ENCODE measurements at regions not wholly inside any gene's neighbourhood (a gene's known extent, or its start where the extent isn't known, plus 50 kb on each side); places are given as distances from the start of the nearest gene placed in this dataset.

- no peak for TF ChIP-seq CTCF (IDR thresholded peaks at IDR 0.05; ENCODE audit: unreplicated experiment)
- no peak overlapping the region for H3K4me3 Mint-ChIP-seq (ENCODE audit: low read depth, unreplicated experiment)
- no peaks in the 10 kb centered on the region for H3K36me3 Mint-ChIP-seq (ENCODE audit: insufficient read depth, unreplicated experiment)
- CTCF ChIA-PET = interaction anchor here (1.8 kb wide), 1 partner anchor 9 kb away, joined by 5 read pairs; no protein-coding TSS in a partner anchor
- BruUV-seq (replicated peaks) = no TSS peak
- H3K27ac Mint-ChIP-seq (ENCODE audit: unreplicated experiment) = no peak overlapping the region
- no peak for DNase-seq
- no peaks in the 10 kb centered on the region for H3K4me1 Mint-ChIP-seq (ENCODE audit: low read depth, unreplicated experiment)
- no peaks in the 10 kb centered on the region for H3K27me3 Mint-ChIP-seq (ENCODE audit: unreplicated experiment)
- intact Hi-C loops (cut with micrococcal nuclease; ENCODE audit: unreplicated experiment) = no loop called here
- peaks cover 3% of the 10 kb centered on the region for H3K9me3 Mint-ChIP-seq (ENCODE audit: low read depth, unreplicated experiment)
These were observed 930.1 kb upstream of the NR2F2 start for GRCh38 chr15:95400428-95400827.

- intact Hi-C loops (cut with micrococcal nuclease; ENCODE audit: unreplicated experiment) = no loop called here
These were observed 928.9 kb upstream of the NR2F2 start for GRCh38 chr15:95401587-95401986.

GRCh38 chr15:95405447-95405846, 925.1 kb upstream of the NR2F2 start:
- no peak for TF ChIP-seq CTCF (IDR thresholded peaks at IDR 0.05; ENCODE audit: unreplicated experiment)
- no peaks in the 10 kb centered on the region for H3K36me3 Mint-ChIP-seq (ENCODE audit: insufficient read depth, unreplicated experiment)
- BruUV-seq (replicated peaks) = no TSS peak
- CTCF ChIA-PET = no interaction called here
- no peaks in the 10 kb centered on the region for H3K27me3 Mint-ChIP-seq (ENCODE audit: unreplicated experiment)
- DNase-seq = no peak
- H3K27ac Mint-ChIP-seq (ENCODE audit: unreplicated experiment) = no peak overlapping the region
- no peaks in the 10 kb centered on the region for H3K9me3 Mint-ChIP-seq (ENCODE audit: low read depth, unreplicated experiment)
- no peak overlapping the region for H3K4me3 Mint-ChIP-seq (ENCODE audit: low read depth, unreplicated experiment)
- H3K4me1 Mint-ChIP-seq (ENCODE audit: low read depth, unreplicated experiment) = peaks cover 7% of the 10 kb centered on the region
- intact Hi-C loops (cut with micrococcal nuclease; ENCODE audit: unreplicated experiment) = no loop called here

More at GRCh38 chr15:95401587-95401986, 928.9 kb upstream of the NR2F2 start:
- H3K36me3 Mint-ChIP-seq (ENCODE audit: insufficient read depth, unreplicated experiment) = no peaks in the 10 kb centered on the region
- TF ChIP-seq CTCF (IDR thresholded peaks at IDR 0.05; ENCODE audit: unreplicated experiment) = no peak
- BruUV-seq (replicated peaks) = no TSS peak
- CTCF ChIA-PET = no interaction called here
- DNase-seq = no peak
- H3K4me3 Mint-ChIP-seq (ENCODE audit: low read depth, unreplicated experiment) = no peak overlapping the region
- H3K27me3 Mint-ChIP-seq (ENCODE audit: unreplicated experiment) = no peaks in the 10 kb centered on the region
- no peak overlapping the region for H3K27ac Mint-ChIP-seq (ENCODE audit: unreplicated experiment)
- peaks cover 3% of the 10 kb centered on the region for H3K9me3 Mint-ChIP-seq (ENCODE audit: low read depth, unreplicated experiment)
- H3K4me1 Mint-ChIP-seq (ENCODE audit: low read depth, unreplicated experiment) = no peaks in the 10 kb centered on the region

GRCh38 chr15:95407534-95407933, 923.0 kb upstream of the NR2F2 start:
- no peak for TF ChIP-seq CTCF (IDR thresholded peaks at IDR 0.05; ENCODE audit: unreplicated experiment)
- no peak for DNase-seq
- intact Hi-C loops (cut with micrococcal nuclease; ENCODE audit: unreplicated experiment) = no loop called here
- CTCF ChIA-PET = no interaction called here
- H3K36me3 Mint-ChIP-seq (ENCODE audit: insufficient read depth, unreplicated experiment) = no peaks in the 10 kb centered on the region
- H3K4me3 Mint-ChIP-seq (ENCODE audit: low read depth, unreplicated experiment) = no peak overlapping the region
- H3K4me1 Mint-ChIP-seq (ENCODE audit: low read depth, unreplicated experiment) = peaks cover 7% of the 10 kb centered on the region
- H3K9me3 Mint-ChIP-seq (ENCODE audit: low read depth, unreplicated experiment) = peaks cover 3% of the 10 kb centered on the region
- no TSS peak for BruUV-seq (replicated peaks)
- H3K27me3 Mint-ChIP-seq (ENCODE audit: unreplicated experiment) = no peaks in the 10 kb centered on the region
- no peak overlapping the region for H3K27ac Mint-ChIP-seq (ENCODE audit: unreplicated experiment)

Measured in Calu3 (cell line).